GM23338 (cell line): ENCODE measurements at regions not wholly inside any gene's neighbourhood (a gene's known extent, or its start where the extent isn't known, plus 50 kb on each side); places are given as distances from the start of the nearest gene placed in this dataset.

Source experiments
- ATAC-seq: fragments of 200-7000 bp; cut with Tn5 transposase; 3 replicates; pipeline ENCODE4 v1.9.1; 2020
- DNase-seq: peaks from one replicate; pipeline ENCODE4 v3.0.0-alpha.2; 2015; ENCODE audit warnings: low spot score
- H2AFZ ChIP-seq: fragments of 200-600 bp; sonication (generic); 2 replicates; pipeline ENCODE4 v1.8.0; 2016; ENCODE audit warnings: antibody characterized with exemption, mild to moderate bottlenecking, moderate library complexity
- H3F3A ChIP-seq: fragments of 200-600 bp; sonication (generic); replicated peaks from 2 replicates; pipeline ENCODE4 v1.8.0; 2017; ENCODE audit warnings: antibody characterized with exemption, mixed run types, low read depth
- H3K27ac ChIP-seq: fragments of 200-600 bp; sonication (generic); 2 replicates; pipeline ENCODE4 v1.6.1; 2016; ENCODE audit warnings: low read depth
- H3K27me3 ChIP-seq: fragments of 200-600 bp; sonication (generic); 2 replicates; pipeline ENCODE4 v1.8.0; 2016; ENCODE audit warnings: mild to moderate bottlenecking, mixed run types, moderate library complexity; ENCODE audit not compliant: insufficient read depth
- H3K36me3 ChIP-seq: fragments of 200-600 bp; sonication (generic); 2 replicates; pipeline ENCODE4 v1.8.0; 2016; ENCODE audit warnings: mild to moderate bottlenecking; ENCODE audit not compliant: insufficient read depth
- H3K4me1 ChIP-seq: fragments of 200-600 bp; sonication (generic); 2 replicates; pipeline ENCODE4 v1.8.0; 2016; ENCODE audit warnings: mild to moderate bottlenecking, moderate library complexity; ENCODE audit not compliant: insufficient read depth
- H3K4me2 ChIP-seq: fragments of 200-600 bp; sonication (generic); 2 replicates; pipeline ENCODE4 v1.7.1; 2017; ENCODE audit warnings: mixed run types
- H3K4me3 ChIP-seq: fragments of 200-600 bp; sonication (generic); 2 replicates; pipeline ENCODE4 v1.6.1; 2016; ENCODE audit warnings: mixed run types
- H3K79me2 ChIP-seq: fragments of 200-600 bp; sonication (generic); replicated peaks from 2 replicates; pipeline ENCODE4 v1.8.0; 2017; ENCODE audit warnings: mild to moderate bottlenecking; ENCODE audit not compliant: insufficient read depth
- H3K9me2 ChIP-seq: fragments of 200-600 bp; sonication (generic); 2 replicates; pipeline ENCODE4 v1.8.0; 2017; ENCODE audit not compliant: insufficient read depth
- H4K20me1 ChIP-seq: fragments of 200-600 bp; sonication (generic); replicated peaks from 2 replicates; pipeline ENCODE4 v1.8.0; 2017; ENCODE audit warnings: mild to moderate bottlenecking; ENCODE audit not compliant: insufficient read depth
- H3K27ac Mint-ChIP-seq: 2 replicates; pipeline ENCODE4 v1.8.0; 2020; ENCODE audit warnings: inconsistent platforms, mild to moderate bottlenecking, moderate library complexity, mixed read lengths
- H3K27me3 Mint-ChIP-seq: 3 replicates; pipeline ENCODE4 v1.8.0; 2022; ENCODE audit warnings: low read depth, mild to moderate bottlenecking, moderate library complexity, mixed read lengths, inconsistent platforms; ENCODE audit not compliant: insufficient read depth, poor library complexity
- H3K36me3 Mint-ChIP-seq: 3 replicates; pipeline ENCODE4 v1.8.0; 2021; ENCODE audit warnings: low read depth, mild to moderate bottlenecking, inconsistent platforms, moderate library complexity, mixed read lengths
- H3K4me1 Mint-ChIP-seq: 3 replicates; pipeline ENCODE4 v1.8.0; 2020; ENCODE audit warnings: mild to moderate bottlenecking, inconsistent platforms, mixed read lengths
- H3K4me3 Mint-ChIP-seq: 3 replicates; pipeline ENCODE4 v1.8.0; 2021; ENCODE audit warnings: moderate library complexity, mild to moderate bottlenecking, inconsistent platforms, mixed read lengths
- H3K9me3 Mint-ChIP-seq: 3 replicates; pipeline ENCODE4 v1.8.0; 2020; ENCODE audit warnings: moderate library complexity, mild to moderate bottlenecking, inconsistent platforms, mixed read lengths
- CREB1 ChIP-seq: fragments of 250-450 bp; sonication (Bioruptor Pico); IDR thresholded peaks from 2 replicates; pipeline ENCODE4 v1.5.0; 2020; ENCODE audit warnings: low read depth, mild to moderate bottlenecking, moderate library complexity
- ETS1 ChIP-seq: IDR thresholded peaks from 2 replicates; pipeline ENCODE4 v1.6.1; 2016; ENCODE audit warnings: antibody characterized with exemption
- EZH2 ChIP-seq: fragments of 200-600 bp; sonication (generic); IDR thresholded peaks from one replicate; pipeline ENCODE4 v1.8.0; 2017; ENCODE audit warnings: antibody characterized with exemption, mild to moderate bottlenecking, low read depth; ENCODE audit not compliant: unreplicated experiment
- EZH2phosphoT487 ChIP-seq: fragments of 200-600 bp; sonication (generic); IDR thresholded peaks from one replicate; pipeline ENCODE4 v1.8.1; 2018; ENCODE audit warnings: antibody characterized with exemption; ENCODE audit not compliant: unreplicated experiment
- JUNB ChIP-seq: IDR thresholded peaks from one replicate; pipeline ENCODE4 v1.6.1; 2016; ENCODE audit warnings: antibody characterized with exemption; ENCODE audit not compliant: unreplicated experiment
- NANOG ChIP-seq: IDR thresholded peaks from 2 replicates; pipeline ENCODE4 v1.6.1; 2016; ENCODE audit warnings: antibody characterized with exemption, borderline replicate concordance
- POLR2AphosphoS5 ChIP-seq: IDR thresholded peaks from 2 replicates; pipeline ENCODE4 v1.6.1; 2016; ENCODE audit warnings: antibody characterized with exemption, low read depth
- STAT1 ChIP-seq: IDR thresholded peaks from one replicate; pipeline ENCODE4 v1.6.1; 2016; ENCODE audit warnings: antibody characterized with exemption; ENCODE audit not compliant: unreplicated experiment
- ZNF114 ChIP-seq: fragments of 250-450 bp; sonication (Bioruptor Pico); IDR thresholded peaks from 2 replicates; pipeline ENCODE4 v1.5.0; 2020; ENCODE audit warnings: mild to moderate bottlenecking, moderate library complexity
- ZNF331 ChIP-seq: fragments of 250-450 bp; sonication (Bioruptor Pico); IDR thresholded peaks from 2 replicates; pipeline ENCODE4 v1.5.0; 2020; ENCODE audit warnings: low read depth, mild to moderate bottlenecking, moderate library complexity
- ZNF462 ChIP-seq: fragments of 250-450 bp; sonication (Bioruptor Pico); IDR thresholded peaks from 2 replicates; pipeline ENCODE4 v1.5.0; 2020; ENCODE audit warnings: mild to moderate bottlenecking, moderate library complexity
- TF ChIP-seq, protein P1 (sequence below), 2 experiments: fragments of 200-600 bp in 1 of 2; sonication (generic) in 1 of 2; conservative IDR thresholded peaks; 2 replicates each; pipeline versions ENCODE4 v1.5.1 to v1.6.1; 2016 to 2017; ENCODE audit warnings: antibody characterized with exemption in 2 of 2, low read depth in 2 of 2, mild to moderate bottlenecking in 2 of 2, moderate library complexity in 1 of 2
- TF ChIP-seq, protein P2 (sequence below): IDR thresholded peaks from one replicate; pipeline ENCODE4 v1.6.1; 2018; ENCODE audit warnings: antibody characterized with exemption; ENCODE audit not compliant: unreplicated experiment

GRCh38 chr16:87131996-87132345 is 185.2 kb downstream of the C16orf95 start:
- H3K9me2 ChIP-seq, result no peaks in the 10 kb centered on the region
- no peak overlapping the region for H3K27ac Mint-ChIP-seq
- no peaks in the 10 kb centered on the region for H3K36me3 ChIP-seq
- no peaks in the 10 kb centered on the region for H3K4me1 ChIP-seq
- no peak overlapping the region for H3K27ac ChIP-seq
- no peak overlapping the region for H3K4me3 Mint-ChIP-seq
- H3K9me3 Mint-ChIP-seq, result peaks cover 10% of the 10 kb centered on the region
- ATAC-seq, result no peak
- no peaks in the 10 kb centered on the region for H4K20me1 ChIP-seq
- TF ChIP-seq CREB1 (CRISPR knock-in tag) (no peak), EZH2phosphoT487 (no peak), ETS1 (no peak), ZNF462 (CRISPR knock-in tag) (no peak), ZNF331 (CRISPR knock-in tag) (no peak), NANOG (no peak), POLR2AphosphoS5 (no peak), ZNF114 (CRISPR knock-in tag) (no peak), STAT1 (no peak), JUNB (no peak), EZH2 (no peak)
- TF ChIP-seq, protein P1, sequence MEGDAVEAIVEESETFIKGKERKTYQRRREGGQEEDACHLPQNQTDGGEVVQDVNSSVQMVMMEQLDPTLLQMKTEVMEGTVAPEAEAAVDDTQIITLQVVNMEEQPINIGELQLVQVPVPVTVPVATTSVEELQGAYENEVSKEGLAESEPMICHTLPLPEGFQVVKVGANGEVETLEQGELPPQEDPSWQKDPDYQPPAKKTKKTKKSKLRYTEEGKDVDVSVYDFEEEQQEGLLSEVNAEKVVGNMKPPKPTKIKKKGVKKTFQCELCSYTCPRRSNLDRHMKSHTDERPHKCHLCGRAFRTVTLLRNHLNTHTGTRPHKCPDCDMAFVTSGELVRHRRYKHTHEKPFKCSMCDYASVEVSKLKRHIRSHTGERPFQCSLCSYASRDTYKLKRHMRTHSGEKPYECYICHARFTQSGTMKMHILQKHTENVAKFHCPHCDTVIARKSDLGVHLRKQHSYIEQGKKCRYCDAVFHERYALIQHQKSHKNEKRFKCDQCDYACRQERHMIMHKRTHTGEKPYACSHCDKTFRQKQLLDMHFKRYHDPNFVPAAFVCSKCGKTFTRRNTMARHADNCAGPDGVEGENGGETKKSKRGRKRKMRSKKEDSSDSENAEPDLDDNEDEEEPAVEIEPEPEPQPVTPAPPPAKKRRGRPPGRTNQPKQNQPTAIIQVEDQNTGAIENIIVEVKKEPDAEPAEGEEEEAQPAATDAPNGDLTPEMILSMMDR (conservative IDR thresholded peaks at IDR 0.05; ENCODE audit: low read depth in 2 of 2), result no peak
- TF ChIP-seq, protein P2, sequence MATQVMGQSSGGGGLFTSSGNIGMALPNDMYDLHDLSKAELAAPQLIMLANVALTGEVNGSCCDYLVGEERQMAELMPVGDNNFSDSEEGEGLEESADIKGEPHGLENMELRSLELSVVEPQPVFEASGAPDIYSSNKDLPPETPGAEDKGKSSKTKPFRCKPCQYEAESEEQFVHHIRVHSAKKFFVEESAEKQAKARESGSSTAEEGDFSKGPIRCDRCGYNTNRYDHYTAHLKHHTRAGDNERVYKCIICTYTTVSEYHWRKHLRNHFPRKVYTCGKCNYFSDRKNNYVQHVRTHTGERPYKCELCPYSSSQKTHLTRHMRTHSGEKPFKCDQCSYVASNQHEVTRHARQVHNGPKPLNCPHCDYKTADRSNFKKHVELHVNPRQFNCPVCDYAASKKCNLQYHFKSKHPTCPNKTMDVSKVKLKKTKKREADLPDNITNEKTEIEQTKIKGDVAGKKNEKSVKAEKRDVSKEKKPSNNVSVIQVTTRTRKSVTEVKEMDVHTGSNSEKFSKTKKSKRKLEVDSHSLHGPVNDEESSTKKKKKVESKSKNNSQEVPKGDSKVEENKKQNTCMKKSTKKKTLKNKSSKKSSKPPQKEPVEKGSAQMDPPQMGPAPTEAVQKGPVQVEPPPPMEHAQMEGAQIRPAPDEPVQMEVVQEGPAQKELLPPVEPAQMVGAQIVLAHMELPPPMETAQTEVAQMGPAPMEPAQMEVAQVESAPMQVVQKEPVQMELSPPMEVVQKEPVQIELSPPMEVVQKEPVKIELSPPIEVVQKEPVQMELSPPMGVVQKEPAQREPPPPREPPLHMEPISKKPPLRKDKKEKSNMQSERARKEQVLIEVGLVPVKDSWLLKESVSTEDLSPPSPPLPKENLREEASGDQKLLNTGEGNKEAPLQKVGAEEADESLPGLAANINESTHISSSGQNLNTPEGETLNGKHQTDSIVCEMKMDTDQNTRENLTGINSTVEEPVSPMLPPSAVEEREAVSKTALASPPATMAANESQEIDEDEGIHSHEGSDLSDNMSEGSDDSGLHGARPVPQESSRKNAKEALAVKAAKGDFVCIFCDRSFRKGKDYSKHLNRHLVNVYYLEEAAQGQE, result no peak
- H3K4me2 ChIP-seq, result no peak overlapping the region
- peaks cover 4% of the 10 kb centered on the region; the same call in 1 of the 3 replicates for H3K36me3 Mint-ChIP-seq
- no peak overlapping the region for H2AFZ ChIP-seq
- no peaks in the 10 kb centered on the region for H3K4me1 Mint-ChIP-seq
- H3K4me3 ChIP-seq, result no peak overlapping the region
- no peaks in the 10 kb centered on the region for H3F3A ChIP-seq
- no peak for DNase-seq
- H3K79me2 ChIP-seq, result no peaks in the 10 kb centered on the region
- peaks cover 15% of the 10 kb centered on the region for H3K27me3 Mint-ChIP-seq
- H3K27me3 ChIP-seq, result no peaks in the 10 kb centered on the region
